Liver (tissue), 3 donors: ENCODE measurements at regions not wholly inside any gene's neighbourhood (a gene's known extent, or its start where the extent isn't known, plus 50 kb on each side); places are given as distances from the start of the nearest gene placed in this dataset.

Source experiments
- CTCF ChIP-seq: fragments of 150-350 bp; IDR thresholded peaks from 2 replicates; pipeline ENCODE4 v1.5.1; 2017; ENCODE audit warnings: improper control_type of control experiment, low read depth, low read length; ENCODE audit not compliant: missing input control
- GABPA ChIP-seq, 2 donors: IDR thresholded peaks in 1 of 2; conservative IDR thresholded peaks in 1 of 2; 2 replicates each; pipeline ENCODE4 v1.6.1; 2016; ENCODE audit warnings: antibody characterized with exemption in 2 of 2, mild to moderate bottlenecking in 1 of 2, moderate library complexity in 1 of 2
- MAX ChIP-seq: IDR thresholded peaks from 2 replicates; pipeline ENCODE4 v1.6.1; 2016; ENCODE audit warnings: antibody characterized with exemption
- RAD21 ChIP-seq, 2 donors: IDR thresholded peaks; 2 replicates each; pipeline ENCODE4 v1.6.1; 2016; ENCODE audit warnings: antibody characterized with exemption in 2 of 2, mild to moderate bottlenecking in 2 of 2
- RXRA ChIP-seq, 2 donors: IDR thresholded peaks; 2 replicates each; pipeline ENCODE4 v1.6.1; 2017 to 2018; ENCODE audit warnings: antibody characterized with exemption in 2 of 2, mild to moderate bottlenecking in 1 of 2
- YY1 ChIP-seq: IDR thresholded peaks from 2 replicates; pipeline ENCODE4 v1.6.1; 2016; ENCODE audit warnings: antibody characterized with exemption, mild to moderate bottlenecking
- donor health status: healthy.
- donor health status: healthy.

- TF ChIP-seq CTCF: no peak
- TF ChIP-seq GABPA (IDR thresholded peaks at IDR 0.05 in 1 of 2, conservative IDR thresholded peaks at IDR 0.05 in 1 of 2): no peak
- no peak for TF ChIP-seq YY1
- TF ChIP-seq RXRA (IDR thresholded peaks at IDR 0.05): no peak
- TF ChIP-seq RAD21 (IDR thresholded peaks at IDR 0.05): no peak
- TF ChIP-seq MAX: no peak
Observed at GRCh38 chrX:40912576-40912975, 172.7 kb upstream of the USP9X start.
